WERI-Rb-1 (cell line): ENCODE measurements at regions not wholly inside any gene's neighbourhood (a gene's known extent, or its start where the extent isn't known, plus 50 kb on each side); places are given as distances from the start of the nearest gene placed in this dataset.

Source experiments
- DNase-seq: peaks from one replicate; pipeline ENCODE4 v3.0.0-alpha.2; 2020
- H3K27ac ChIP-seq: fragments of 250-450 bp; sonication (Bioruptor Pico); 2 replicates; pipeline ENCODE4 v1.5.1; 2020; ENCODE audit warnings: mild to moderate bottlenecking, moderate library complexity
- H3K27me3 ChIP-seq: fragments of 250-450 bp; sonication (Bioruptor Pico); 2 replicates; pipeline ENCODE4 v1.5.1; 2021; ENCODE audit warnings: mild to moderate bottlenecking, low read depth, moderate library complexity; ENCODE audit not compliant: insufficient read depth, severe bottlenecking
- H3K36me3 ChIP-seq: fragments of 250-450 bp; sonication (Bioruptor Pico); 2 replicates; pipeline ENCODE4 v1.5.1; 2020; ENCODE audit warnings: mild to moderate bottlenecking, moderate library complexity
- H3K4me3 ChIP-seq: 2 replicates; pipeline ENCODE4 v1.5.1; 2011; ENCODE audit warnings: low read depth, mild to moderate bottlenecking, control low read depth, low read length
- H3K9me3 ChIP-seq: fragments of 250-450 bp; sonication (Bioruptor Pico); 2 replicates; pipeline ENCODE4 v1.5.1; 2021; ENCODE audit warnings: mild to moderate bottlenecking, moderate library complexity; ENCODE audit not compliant: severe bottlenecking
- TF ChIP-seq, protein P1 (sequence below): IDR thresholded peaks from 2 replicates; pipeline ENCODE4 v1.5.1; 2011; ENCODE audit warnings: low read depth, mild to moderate bottlenecking, control low read depth, inconsistent platforms, low read length

DNA sequence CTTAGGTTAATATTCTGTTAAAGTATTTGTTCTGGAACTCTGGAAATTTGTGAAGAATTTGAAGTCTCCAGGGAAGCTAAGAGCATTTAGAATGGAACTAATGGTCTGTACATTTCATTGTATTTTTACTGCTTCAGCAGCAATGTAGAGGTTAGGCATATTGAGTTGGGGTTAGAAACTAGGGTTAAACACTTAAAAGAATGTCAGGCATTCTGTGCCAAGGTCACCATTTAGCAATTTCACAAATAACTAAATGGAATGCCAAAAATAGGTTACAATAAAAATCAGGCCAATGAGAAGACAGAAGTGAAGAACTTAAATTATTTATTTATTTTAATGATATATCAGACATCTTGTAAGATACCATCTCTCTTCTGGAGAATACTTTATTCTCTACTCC is 210.8 kb downstream of the C12orf50 start:
- TF ChIP-seq, protein P1, sequence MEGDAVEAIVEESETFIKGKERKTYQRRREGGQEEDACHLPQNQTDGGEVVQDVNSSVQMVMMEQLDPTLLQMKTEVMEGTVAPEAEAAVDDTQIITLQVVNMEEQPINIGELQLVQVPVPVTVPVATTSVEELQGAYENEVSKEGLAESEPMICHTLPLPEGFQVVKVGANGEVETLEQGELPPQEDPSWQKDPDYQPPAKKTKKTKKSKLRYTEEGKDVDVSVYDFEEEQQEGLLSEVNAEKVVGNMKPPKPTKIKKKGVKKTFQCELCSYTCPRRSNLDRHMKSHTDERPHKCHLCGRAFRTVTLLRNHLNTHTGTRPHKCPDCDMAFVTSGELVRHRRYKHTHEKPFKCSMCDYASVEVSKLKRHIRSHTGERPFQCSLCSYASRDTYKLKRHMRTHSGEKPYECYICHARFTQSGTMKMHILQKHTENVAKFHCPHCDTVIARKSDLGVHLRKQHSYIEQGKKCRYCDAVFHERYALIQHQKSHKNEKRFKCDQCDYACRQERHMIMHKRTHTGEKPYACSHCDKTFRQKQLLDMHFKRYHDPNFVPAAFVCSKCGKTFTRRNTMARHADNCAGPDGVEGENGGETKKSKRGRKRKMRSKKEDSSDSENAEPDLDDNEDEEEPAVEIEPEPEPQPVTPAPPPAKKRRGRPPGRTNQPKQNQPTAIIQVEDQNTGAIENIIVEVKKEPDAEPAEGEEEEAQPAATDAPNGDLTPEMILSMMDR, result no peak
- Histone ChIP-seq H3K9me3 (no peaks in the 10 kb centered on the region), H3K27me3 (no peaks in the 10 kb centered on the region), H3K4me3 (no peak overlapping the region), H3K27ac (no peak overlapping the region), H3K36me3 (no peaks in the 10 kb centered on the region)
- no peak for DNase-seq

DNA sequence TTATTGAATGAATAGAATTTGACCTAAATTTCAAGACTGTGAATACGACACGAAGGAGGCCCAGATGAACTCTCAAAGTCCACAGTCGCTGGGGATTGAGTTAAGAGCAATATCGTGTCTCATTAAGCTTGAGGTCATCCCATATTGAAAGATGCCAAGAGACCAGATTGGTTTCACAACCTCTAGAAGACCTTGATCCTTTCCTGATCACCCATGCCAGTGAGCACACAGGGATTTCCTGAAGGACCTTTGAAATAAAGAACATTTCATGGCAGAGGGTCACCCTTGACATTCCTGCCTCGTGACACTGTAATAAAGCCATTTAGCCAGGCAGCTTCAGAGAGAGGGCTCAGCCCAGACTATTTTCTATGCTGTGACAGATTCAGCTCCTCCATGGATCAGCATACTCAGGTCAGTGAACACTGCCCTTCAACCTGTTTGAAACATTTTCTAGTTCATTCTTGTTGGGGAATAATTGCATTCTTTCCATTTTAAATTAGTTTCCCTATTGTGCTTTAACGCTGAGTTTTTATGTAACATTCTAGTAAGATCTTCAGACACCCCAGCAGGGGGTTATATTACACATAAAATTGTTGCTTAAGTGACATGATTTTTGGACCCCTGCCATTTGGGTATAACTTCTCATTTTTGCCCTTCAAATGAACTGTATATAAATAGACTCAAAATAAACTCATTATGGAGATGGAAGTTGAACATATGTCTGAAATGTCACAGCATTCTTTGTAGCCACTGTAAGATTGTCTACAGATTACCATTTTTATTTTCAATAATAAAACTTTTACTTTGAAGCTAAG is 213.2 kb downstream of the C12orf50 start:
- no peaks in the 10 kb centered on the region for H3K27me3 ChIP-seq
- H3K27ac ChIP-seq, result no peak overlapping the region
- DNase-seq, result no peak
- no peaks in the 10 kb centered on the region for H3K9me3 ChIP-seq
- H3K36me3 ChIP-seq, result no peaks in the 10 kb centered on the region
- H3K4me3 ChIP-seq, result no peak overlapping the region
- TF ChIP-seq, protein P1, result no peak

DNA sequence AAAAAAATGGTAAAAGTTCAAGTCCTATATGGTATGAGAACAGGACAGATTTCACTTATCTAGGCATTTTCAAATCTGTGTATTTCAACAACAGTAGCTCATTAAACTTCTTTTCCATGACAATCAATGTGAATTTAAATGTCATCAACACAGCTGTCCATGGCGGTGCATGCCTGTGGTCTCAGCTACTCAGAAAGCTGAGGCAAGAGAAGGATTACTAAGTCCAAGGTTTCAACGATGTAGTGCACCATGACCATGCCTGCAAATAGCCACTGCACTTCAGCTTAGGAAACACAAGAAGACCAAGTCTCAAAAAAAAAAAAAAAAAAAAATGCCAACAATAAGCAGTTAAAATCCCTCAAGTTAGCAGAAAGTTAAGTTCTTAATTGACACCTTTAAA is 214.6 kb downstream of the C12orf50 start:
- no peak overlapping the region for H3K27ac ChIP-seq
- no peak for DNase-seq
- no peaks in the 10 kb centered on the region for H3K9me3 ChIP-seq
- TF ChIP-seq, protein P1, result no peak
- no peaks in the 10 kb centered on the region for H3K36me3 ChIP-seq
- H3K4me3 ChIP-seq, result no peak overlapping the region
- no peaks in the 10 kb centered on the region for H3K27me3 ChIP-seq

DNA sequence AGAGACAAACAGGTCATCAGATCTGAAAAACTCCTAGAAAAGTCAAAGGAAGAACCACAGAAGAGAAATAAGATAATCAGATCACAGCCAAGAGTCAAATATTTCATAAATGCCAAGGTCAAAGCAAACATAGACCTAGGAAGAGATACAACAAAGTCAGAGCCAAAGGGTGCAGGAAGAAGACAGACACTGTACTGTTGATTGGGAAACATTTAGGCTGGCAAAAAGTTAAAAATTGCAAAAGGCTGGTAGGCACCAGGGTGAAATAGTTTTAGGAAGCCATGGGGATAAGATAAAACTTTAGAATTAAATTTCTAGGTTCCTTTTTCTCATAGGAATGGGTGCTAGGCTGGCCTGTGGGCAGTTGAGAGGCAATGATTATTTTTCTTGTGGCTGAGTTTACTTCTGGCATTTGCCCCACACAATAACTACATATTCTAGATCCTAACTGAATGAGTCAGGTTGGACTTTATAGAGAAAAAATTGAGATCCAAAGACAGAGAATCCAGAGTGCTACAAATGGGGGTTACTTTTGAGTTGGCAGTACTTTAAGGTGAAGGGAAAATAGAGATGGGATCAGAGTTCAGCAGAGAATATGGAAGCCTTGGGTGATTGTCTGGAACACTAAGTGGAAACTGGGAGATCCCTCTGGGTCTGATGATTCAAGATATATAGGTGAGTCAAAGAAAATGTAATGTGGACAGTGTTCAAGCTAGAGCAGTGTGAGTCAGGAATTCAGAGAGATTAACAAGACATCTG is 215.5 kb downstream of the C12orf50 start:
- H3K27ac ChIP-seq, result no peak overlapping the region
- no peak overlapping the region for H3K4me3 ChIP-seq
- DNase-seq, result no peak
- H3K9me3 ChIP-seq, result no peaks in the 10 kb centered on the region
- H3K36me3 ChIP-seq, result no peaks in the 10 kb centered on the region
- H3K27me3 ChIP-seq, result no peaks in the 10 kb centered on the region
- TF ChIP-seq, protein P1, result no peak

DNA sequence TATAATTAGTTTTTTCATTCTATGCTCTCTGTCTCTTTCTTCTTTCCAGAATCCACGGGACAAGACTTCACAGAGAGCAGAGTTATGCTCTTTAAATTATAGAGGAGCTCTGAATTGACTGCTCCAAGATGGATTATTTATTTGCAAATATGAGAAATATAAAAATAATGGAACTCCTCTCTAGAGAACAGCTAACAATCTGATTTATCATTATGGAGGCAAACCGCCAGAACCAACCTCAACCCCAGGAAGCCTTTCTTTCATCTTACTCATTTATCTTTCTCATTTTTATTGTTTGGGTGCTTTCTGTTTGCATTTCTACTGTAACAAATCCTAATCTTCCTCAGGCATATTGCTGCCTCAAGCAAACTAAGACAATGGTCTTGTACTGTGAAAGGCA is 216.5 kb downstream of the C12orf50 start:
- Histone ChIP-seq H3K4me3 (no peak overlapping the region), H3K27me3 (no peaks in the 10 kb centered on the region), H3K36me3 (no peaks in the 10 kb centered on the region), H3K27ac (no peak overlapping the region), H3K9me3 (no peaks in the 10 kb centered on the region)
- TF ChIP-seq, protein P1, result no peak
- DNase-seq, result no peak
